Epithelial cell of proximal tubule (primary cell): ENCODE measurements at regions not wholly inside any gene's neighbourhood (a gene's known extent, or its start where the extent isn't known, plus 50 kb on each side); places are given as distances from the start of the nearest gene placed in this dataset.
"Not testable (repeated sequence)": the region's sequence is repeated elsewhere in the genome, so short reads cannot be mapped to it uniquely, and the experiment has no call there.

Source experiments
- DNase-seq: peaks from one replicate; pipeline ENCODE4 v3.0.0-alpha.2; 2011; ENCODE audit warnings: low read depth
- H3K4me3 ChIP-seq: 2 replicates; pipeline ENCODE4 v1.5.1; 2011; ENCODE audit warnings: low read depth, mild to moderate bottlenecking, low read length
- CTCF ChIP-seq: conservative IDR thresholded peaks from 2 replicates; pipeline ENCODE4 v1.5.1; 2012; ENCODE audit warnings: low read depth, mild to moderate bottlenecking, low read length

DNA sequence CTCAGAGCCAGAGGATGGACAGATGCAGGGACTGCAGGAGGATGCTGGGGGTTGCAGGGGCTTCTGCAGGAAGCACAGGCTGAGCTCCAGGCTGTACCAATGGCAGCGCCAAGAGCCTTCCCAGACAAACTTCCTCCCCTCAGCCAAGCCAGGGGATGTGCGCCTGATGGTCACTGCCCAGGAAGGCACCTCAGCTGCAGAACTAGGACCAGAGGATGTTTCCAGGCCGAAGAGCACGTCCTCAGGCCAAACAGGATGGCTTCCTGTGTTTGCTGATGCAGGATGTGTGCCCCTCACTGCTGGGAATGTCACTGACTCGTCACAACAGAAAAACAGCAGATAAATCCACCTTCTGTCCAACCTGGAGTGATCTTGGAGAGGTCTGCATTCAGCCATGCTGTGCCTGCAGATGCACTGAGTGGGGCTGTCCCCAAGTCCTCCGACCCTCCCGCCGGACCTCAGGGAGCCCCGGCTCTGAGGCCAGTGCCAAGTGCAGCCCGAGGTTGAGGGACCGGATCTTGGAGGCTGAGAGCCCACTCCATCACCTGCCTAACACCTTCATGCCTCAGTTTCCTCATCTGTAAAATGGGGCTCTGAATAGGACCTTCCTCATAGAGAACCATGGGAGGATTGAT lies 152.5 kb upstream of the CHST15 start:
- TF ChIP-seq CTCF = no peak
- H3K4me3 ChIP-seq = no peak overlapping the region
- no peak for DNase-seq

DNA sequence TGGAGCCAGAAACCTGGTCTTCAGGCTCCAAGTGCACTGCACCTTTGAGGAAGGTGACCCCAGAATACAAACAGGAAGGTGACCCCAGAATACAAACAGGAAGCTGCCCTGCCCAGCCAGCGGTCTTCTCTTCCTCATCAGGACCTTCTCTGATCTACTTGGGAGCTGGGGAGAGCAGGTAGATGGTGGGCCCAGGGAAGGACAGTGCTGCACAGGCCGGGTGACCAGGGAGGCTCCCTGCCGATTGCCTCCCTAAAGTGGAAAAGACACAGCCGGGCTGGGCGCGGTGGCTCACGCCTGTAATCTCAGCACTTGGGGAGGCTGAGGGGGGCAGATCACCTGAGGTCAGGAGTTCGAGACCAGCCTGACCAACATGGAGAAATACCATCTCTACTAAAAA lies 151.8 kb upstream of the CHST15 start:
- no peak overlapping the region for H3K4me3 ChIP-seq
- DNase-seq = no peak
- TF ChIP-seq CTCF = no peak

DNA sequence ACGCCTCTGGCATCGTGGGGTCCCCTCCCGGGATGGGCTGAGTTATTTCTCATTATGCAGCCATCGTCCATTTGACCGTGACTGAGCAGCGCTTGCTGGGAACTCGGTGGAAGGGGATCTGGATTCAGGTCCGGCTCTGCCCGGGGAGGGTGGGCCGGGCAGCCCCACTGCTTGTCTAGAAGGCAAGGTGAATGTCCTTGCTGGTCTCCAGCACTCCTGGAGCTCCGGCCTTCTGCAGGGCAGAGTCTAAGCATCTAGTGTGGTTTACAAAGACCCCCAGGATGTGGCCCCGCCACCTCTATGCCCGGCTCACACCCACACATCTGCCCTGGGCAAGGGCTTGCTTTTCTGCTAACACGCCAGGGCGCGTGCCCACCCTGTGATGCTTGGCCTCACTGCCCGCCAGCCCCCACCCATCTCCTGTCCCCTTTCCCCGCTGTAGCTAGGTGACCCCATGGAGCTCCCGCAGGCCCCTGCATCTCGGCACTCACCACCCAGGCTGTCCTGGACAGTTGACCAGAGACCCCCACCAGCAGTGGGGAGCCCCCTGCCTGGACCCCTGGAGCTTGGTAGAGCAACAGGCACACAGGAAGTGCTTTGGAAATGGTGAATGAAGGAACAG lies 151.0 kb upstream of the CHST15 start:
- no peak for DNase-seq
- no peak overlapping the region for H3K4me3 ChIP-seq
- TF ChIP-seq CTCF = no peak

DNA sequence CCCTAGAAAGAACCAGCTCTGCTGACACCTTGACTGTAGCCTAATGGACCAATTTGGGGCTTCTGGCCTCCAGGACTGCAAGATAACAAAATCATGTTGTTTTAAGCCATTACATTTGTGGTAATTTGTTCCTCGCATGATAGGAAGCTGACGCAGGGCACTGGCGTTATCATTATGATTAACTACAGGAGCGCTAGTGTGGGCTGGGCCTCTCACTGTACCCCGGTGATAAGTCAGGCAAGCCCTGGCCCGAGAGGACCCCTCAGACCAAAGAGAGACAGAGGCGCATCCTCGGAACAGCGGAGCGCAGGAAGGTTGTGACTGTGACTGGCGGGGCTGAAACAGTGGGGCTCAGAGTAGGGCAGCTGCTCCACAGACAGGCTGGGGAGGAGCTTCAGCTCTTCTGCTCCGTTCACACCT lies 150.3 kb upstream of the CHST15 start:
- H3K4me3 ChIP-seq = no peak overlapping the region
- no peak for DNase-seq
- TF ChIP-seq CTCF = no peak

- DNase-seq = no peak
- no peak for TF ChIP-seq CTCF
- no peak overlapping the region for H3K4me3 ChIP-seq
These were observed 149.4 kb upstream of the CHST15 start for GRCh38 chr10:124242791-124243190.

DNA sequence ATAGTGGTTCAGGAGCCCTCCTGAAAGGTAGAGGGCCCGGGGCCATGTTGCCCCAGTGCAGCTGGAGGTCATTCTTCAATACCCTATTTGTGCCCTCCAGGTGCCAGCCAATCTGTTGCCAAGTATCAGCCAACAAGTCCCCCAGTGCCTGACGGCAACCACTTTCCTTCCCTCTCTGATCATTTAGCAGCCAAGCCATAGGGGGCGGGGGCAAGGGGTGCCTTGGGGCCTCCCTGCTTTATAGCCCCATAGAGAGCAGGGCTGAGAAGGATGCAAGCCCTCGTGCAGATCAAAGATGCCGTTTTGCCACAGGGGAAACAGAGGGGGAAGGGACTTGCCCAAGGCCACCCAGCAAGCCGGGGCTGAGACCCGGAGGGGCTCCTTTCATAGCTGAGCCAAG lies 149.0 kb upstream of the CHST15 start:
- no peak for TF ChIP-seq CTCF
- no peak for DNase-seq
- H3K4me3 ChIP-seq = no peak overlapping the region

DNA sequence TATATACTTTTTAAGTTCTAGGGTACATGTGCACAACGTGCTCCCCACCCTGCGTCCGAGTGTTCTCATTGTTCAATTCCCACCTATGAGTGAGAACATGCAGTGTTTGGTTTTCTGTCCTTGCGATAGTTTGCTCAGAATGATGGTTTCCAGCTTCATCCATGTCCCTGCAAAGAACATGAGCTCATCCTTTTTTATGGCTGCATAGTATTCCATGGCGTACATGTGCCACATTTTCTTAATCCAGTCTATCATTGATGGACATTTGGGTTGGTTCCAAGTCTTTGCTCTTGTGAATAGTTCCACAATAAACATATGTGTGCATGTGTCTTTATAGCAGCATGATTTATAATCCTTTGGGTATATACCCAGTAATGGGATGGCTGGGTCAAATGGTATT lies 148.1 kb upstream of the CHST15 start:
- not testable (repeated sequence) for DNase-seq, H3K4me3 ChIP-seq
